Lung (tissue), 11 donors: ENCODE measurements at regions not wholly inside any gene's neighbourhood (a gene's known extent, or its start where the extent isn't known, plus 50 kb on each side); places are given as distances from the start of the nearest gene placed in this dataset.

Experiments used
- ATAC-seq: fragments of 200-7000 bp; cut with Tn5 transposase; one replicate; pipeline ENCODE4 v1.9.1; 2020; ENCODE audit warnings: moderate number of reproducible peaks; ENCODE audit not compliant: insufficient read depth, low FRiP score
- DNase-seq, 3 donors: peaks; one replicate each; pipeline ENCODE4 v3.0.0-alpha.2; 2013 to 2017
- H3K27ac ChIP-seq, 2 donors: one replicate each; pipeline ENCODE4 v1.5.1; 2013; ENCODE audit warnings: mild to moderate bottlenecking in 2 of 2, moderate library complexity in 2 of 2, control low read depth in 1 of 2, inconsistent platforms in 1 of 2, low read depth in 1 of 2, low read length in 1 of 2
- H3K27me3 ChIP-seq, 3 donors: one replicate each; pipeline ENCODE4 v1.5.1; 2013; ENCODE audit warnings: low read length in 2 of 3; ENCODE audit not compliant: control insufficient read depth in 3 of 3, insufficient read depth in 3 of 3
- H3K36me3 ChIP-seq, 4 donors: one replicate each; pipeline ENCODE4 v1.5.1; 2013; ENCODE audit warnings: low read length in 4 of 4, mild to moderate bottlenecking in 1 of 4, moderate library complexity in 1 of 4; ENCODE audit not compliant: control insufficient read depth in 4 of 4, insufficient read depth in 4 of 4
- H3K4me1 ChIP-seq, 5 donors: one replicate each; pipeline ENCODE4 v1.5.1; 2013; ENCODE audit warnings: low read length in 5 of 5, mild to moderate bottlenecking in 2 of 5, moderate library complexity in 1 of 5; ENCODE audit not compliant: control insufficient read depth in 5 of 5, insufficient read depth in 5 of 5
- H3K4me3 ChIP-seq: one replicate; pipeline ENCODE4 v1.5.1; 2013; ENCODE audit warnings: mild to moderate bottlenecking, control low read depth, moderate library complexity
- H3K9ac ChIP-seq, 2 donors: one replicate each; pipeline ENCODE4 v1.5.1; 2013; ENCODE audit warnings: low read length in 2 of 2, control low read depth in 1 of 2; ENCODE audit not compliant: insufficient read depth in 1 of 2
- H3K9me3 ChIP-seq, 4 donors: one replicate each; pipeline ENCODE4 v1.5.1; 2013; ENCODE audit warnings: low read length in 3 of 4, mild to moderate bottlenecking in 1 of 4, moderate library complexity in 1 of 4; ENCODE audit not compliant: control insufficient read depth in 4 of 4, insufficient read depth in 3 of 4
- WGBS, 2 donors: extraction: QIAGEN DNeasy Blood & Tissue Kit; methylation state at CpG; one replicate each; pipeline ENCODE4 v1.1.7; 2013; 5-methylcytosine and 5-hydroxymethylcytosine counted together
- TF ChIP-seq, protein P1 (sequence below): IDR thresholded peaks from 2 replicates; pipeline ENCODE4 v1.5.1; 2012; ENCODE audit warnings: mild to moderate bottlenecking; ENCODE audit errors: control extremely low read depth, extremely low read depth
- donor health status: control.
- donor health status: control.
- donor health status: Bipolar disorder and iron deficiency.
- donor health status: healthy.
- donor health status: DM: yes; HTN: yes; CAD: no.

DNA sequence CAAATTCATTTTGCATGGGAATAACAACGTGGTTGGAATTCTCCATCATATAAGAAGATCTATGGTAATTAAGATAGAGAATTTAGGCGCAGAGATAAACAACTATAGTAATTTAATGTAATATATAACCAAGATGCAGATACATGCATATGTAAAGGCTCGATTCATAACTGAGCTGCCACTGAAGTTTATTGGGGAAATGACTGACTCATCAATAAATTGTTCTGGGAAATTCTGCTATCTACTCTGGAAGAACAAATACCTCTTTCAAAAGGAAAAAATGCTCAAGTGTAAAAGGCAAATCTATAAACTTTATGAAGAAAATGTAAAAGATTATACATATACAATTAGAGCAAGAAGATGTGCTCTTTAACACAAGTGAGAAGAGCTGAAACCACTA is 596.4 kb downstream of the MMUT start:
- Histone ChIP-seq H3K36me3 (no peaks in the 10 kb centered on the region), H3K9ac (no peak overlapping the region), H3K4me3 (no peak overlapping the region), H3K9me3 (peaks cover 0 to 2% (median 0%) of the 10 kb centered on the region in 4 donors), H3K27ac (no peak overlapping the region), H3K27me3 (no peaks in the 10 kb centered on the region), H3K4me1 (no peaks in the 10 kb centered on the region)
- 88 to 91% methylated on average over 3 of the region's 3 CpGs for WGBS, 2 donors
- ATAC-seq, result no peak
- no peak for DNase-seq
- TF ChIP-seq, protein P1, sequence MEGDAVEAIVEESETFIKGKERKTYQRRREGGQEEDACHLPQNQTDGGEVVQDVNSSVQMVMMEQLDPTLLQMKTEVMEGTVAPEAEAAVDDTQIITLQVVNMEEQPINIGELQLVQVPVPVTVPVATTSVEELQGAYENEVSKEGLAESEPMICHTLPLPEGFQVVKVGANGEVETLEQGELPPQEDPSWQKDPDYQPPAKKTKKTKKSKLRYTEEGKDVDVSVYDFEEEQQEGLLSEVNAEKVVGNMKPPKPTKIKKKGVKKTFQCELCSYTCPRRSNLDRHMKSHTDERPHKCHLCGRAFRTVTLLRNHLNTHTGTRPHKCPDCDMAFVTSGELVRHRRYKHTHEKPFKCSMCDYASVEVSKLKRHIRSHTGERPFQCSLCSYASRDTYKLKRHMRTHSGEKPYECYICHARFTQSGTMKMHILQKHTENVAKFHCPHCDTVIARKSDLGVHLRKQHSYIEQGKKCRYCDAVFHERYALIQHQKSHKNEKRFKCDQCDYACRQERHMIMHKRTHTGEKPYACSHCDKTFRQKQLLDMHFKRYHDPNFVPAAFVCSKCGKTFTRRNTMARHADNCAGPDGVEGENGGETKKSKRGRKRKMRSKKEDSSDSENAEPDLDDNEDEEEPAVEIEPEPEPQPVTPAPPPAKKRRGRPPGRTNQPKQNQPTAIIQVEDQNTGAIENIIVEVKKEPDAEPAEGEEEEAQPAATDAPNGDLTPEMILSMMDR, result no peak

- Histone ChIP-seq H3K9me3 (peaks cover 0 to 2% (median 0%) of the 10 kb centered on the region in 4 donors), H3K36me3 (no peaks in the 10 kb centered on the region)
- WGBS, 2 donors, result 95 to 96% methylated on average over 3 of the region's 3 CpGs
Measured at GRCh38 chr6:48860175-48860574, 602.9 kb downstream of the MMUT start.

DNA sequence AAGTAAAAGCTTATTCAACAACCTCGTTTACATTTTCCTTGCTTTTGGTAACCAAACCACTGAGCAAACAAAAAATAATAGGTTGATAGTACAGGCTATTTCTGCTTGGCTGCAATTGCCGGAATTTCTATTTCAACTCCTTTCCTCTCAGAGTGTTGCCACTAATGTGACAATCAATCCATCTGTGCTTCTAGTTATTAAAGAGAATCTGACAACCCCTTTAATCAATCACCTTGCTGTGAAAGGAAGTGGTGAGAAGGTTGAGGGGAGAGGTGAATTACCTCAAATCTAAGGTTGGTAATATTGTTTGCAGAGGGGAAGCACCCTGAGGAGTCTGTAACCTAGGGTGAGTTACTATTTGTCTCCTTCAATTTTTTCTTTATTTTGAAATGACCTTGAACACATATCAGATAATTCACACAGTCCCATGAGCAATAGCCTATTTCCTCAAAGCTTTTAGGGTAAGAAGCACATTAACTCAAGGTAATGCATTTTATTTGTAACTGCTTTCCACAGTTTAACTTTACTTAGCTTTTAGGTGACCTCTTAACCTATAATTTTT is 603.4 kb downstream of the MMUT start:
- H3K4me3 ChIP-seq, result no peak overlapping the region
- 50 to 73% methylated on average over 2 of the region's 2 CpGs for WGBS, 2 donors
- no peak for DNase-seq
- H3K27ac ChIP-seq, result no peak overlapping the region
- no peaks in the 10 kb centered on the region for H3K36me3 ChIP-seq
- H3K27me3 ChIP-seq, result no peaks in the 10 kb centered on the region
- H3K4me1 ChIP-seq, result no peaks in the 10 kb centered on the region
- peaks cover 0 to 2% (median 0%) of the 10 kb centered on the region in 4 donors for H3K9me3 ChIP-seq
- TF ChIP-seq, protein P1, result no peak
- ATAC-seq, result no peak
- H3K9ac ChIP-seq, result no peak overlapping the region

More at GRCh38 chr6:48860175-48860574, 602.9 kb downstream of the MMUT start:
- DNase-seq, result no peak
- Histone ChIP-seq H3K4me3 (no peak overlapping the region), H3K27me3 (no peaks in the 10 kb centered on the region), H3K9ac (no peak overlapping the region), H3K4me1 (no peaks in the 10 kb centered on the region), H3K27ac (no peak overlapping the region)
- ATAC-seq, result no peak
- TF ChIP-seq, protein P1, result no peak

DNA sequence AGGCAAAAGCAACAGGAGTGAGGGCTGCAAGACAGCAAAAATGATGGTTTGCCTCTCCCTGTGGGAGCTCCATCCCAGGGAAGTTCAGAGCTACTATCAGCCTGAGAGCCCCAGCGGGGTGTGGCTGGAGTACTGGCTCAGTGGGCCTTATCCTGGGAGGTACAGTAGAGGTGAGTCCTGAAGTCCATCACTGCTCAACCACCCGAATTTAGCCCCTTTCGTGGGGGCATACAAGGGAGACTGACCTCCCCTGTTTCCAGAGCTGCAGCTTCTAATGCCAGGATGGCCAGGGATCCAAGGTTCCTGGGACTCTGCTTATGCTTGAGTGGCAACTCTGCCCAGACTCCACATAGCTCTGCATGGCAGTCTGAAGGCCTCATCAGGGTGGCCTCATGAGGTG is 617.8 kb downstream of the MMUT start:
- no peaks in the 10 kb centered on the region for H3K4me1 ChIP-seq
- no peaks in the 10 kb centered on the region for H3K27me3 ChIP-seq
- no peak overlapping the region for H3K9ac ChIP-seq
- DNase-seq (no peak), ATAC-seq (no peak)
- no peak overlapping the region for H3K27ac ChIP-seq
- WGBS, 2 donors, result 77 to 96% methylated on average over 3 of the region's 3 CpGs
- no peak overlapping the region for H3K4me3 ChIP-seq
- no peaks in the 10 kb centered on the region for H3K36me3 ChIP-seq
- TF ChIP-seq, protein P1, result no peak
- peaks cover 0 to 13% (median 10%) of the 10 kb centered on the region in 4 donors for H3K9me3 ChIP-seq
